IMR-90 (cell line): ENCODE measurements at regions not wholly inside any gene's neighbourhood (a gene's known extent, or its start where the extent isn't known, plus 50 kb on each side); places are given as distances from the start of the nearest gene placed in this dataset.

Source experiments
- BHLHE40 ChIP-seq: fragments of 150-350 bp; IDR thresholded peaks from 2 replicates; pipeline ENCODE4 v1.6.1; 2016; ENCODE audit warnings: mild to moderate bottlenecking, low read depth, low read length
- CHD1 ChIP-seq: IDR thresholded peaks from 2 replicates; pipeline ENCODE4 v1.6.1; 2012; ENCODE audit warnings: low read depth, low read length, improper control_type of control experiment
- CTCF ChIP-seq: conservative IDR thresholded peaks from 2 replicates; pipeline ENCODE4 v1.5.1; 2012; ENCODE audit warnings: mild to moderate bottlenecking, low read depth, low read length, improper control_type of control experiment
- ELK1 ChIP-seq: fragments of 150-350 bp; IDR thresholded peaks from 2 replicates; pipeline ENCODE4 v1.6.1; 2016; ENCODE audit warnings: low read depth, mild to moderate bottlenecking, low read length, moderate library complexity, borderline replicate concordance
- MAFK ChIP-seq: IDR thresholded peaks from 2 replicates; pipeline ENCODE4 v1.6.1; 2012; ENCODE audit warnings: low read depth, low read length, improper control_type of control experiment
- MXI1 ChIP-seq: IDR thresholded peaks from 2 replicates; pipeline ENCODE4 v1.6.1; 2012; ENCODE audit warnings: low read depth, mild to moderate bottlenecking, low read length, moderate library complexity, borderline replicate concordance
- NFE2L2 ChIP-seq: fragments of 150-350 bp; IDR thresholded peaks from 2 replicates; pipeline ENCODE4 v1.6.1; 2016; ENCODE audit warnings: low read depth, mild to moderate bottlenecking, low read length
- POLR2A ChIP-seq: IDR thresholded peaks from 2 replicates; pipeline ENCODE4 v1.6.1; 2012; ENCODE audit warnings: mild to moderate bottlenecking, low read depth, low read length
- RAD21 ChIP-seq: IDR thresholded peaks from 2 replicates; pipeline ENCODE4 v1.6.1; 2012; ENCODE audit warnings: low read length, improper control_type of control experiment
- RCOR1 ChIP-seq: IDR thresholded peaks from 2 replicates; pipeline ENCODE4 v1.6.1; 2012; ENCODE audit warnings: mild to moderate bottlenecking, low read length, improper control_type of control experiment; ENCODE audit not compliant: insufficient replicate concordance
- SMC3 ChIP-seq: fragments of 150-350 bp; IDR thresholded peaks from 2 replicates; pipeline ENCODE4 v1.6.1; 2016; ENCODE audit warnings: low read depth, mild to moderate bottlenecking, antibody characterized with exemption, low read length, moderate library complexity

DNA sequence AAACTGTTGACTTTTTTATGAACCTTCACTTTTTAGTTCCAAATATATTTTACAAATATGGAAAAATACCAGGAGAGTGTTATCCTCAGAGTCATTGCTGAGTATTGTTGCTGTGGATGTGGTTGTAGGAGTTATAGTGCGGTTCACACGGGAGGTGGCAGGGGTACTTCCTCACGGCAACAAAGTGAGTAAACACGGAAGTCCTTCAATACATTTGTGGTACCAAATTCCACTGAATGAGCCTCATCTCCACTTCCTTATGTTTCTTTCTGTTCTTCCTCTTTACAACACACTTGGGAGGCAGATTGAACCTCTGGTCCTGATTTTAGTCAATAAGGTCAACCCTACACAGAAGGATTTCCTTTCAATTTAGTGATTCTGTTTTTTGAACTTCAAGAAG lies 371.8 kb downstream of the BTBD3 start:
- TF ChIP-seq POLR2A, result no peak
- TF ChIP-seq RAD21, result no peak
- TF ChIP-seq SMC3, result no peak
- no peak for TF ChIP-seq CHD1
- TF ChIP-seq MXI1, result no peak
- TF ChIP-seq ELK1, result no peak
- no peak for TF ChIP-seq CTCF
- TF ChIP-seq NFE2L2, result no peak
- no peak for TF ChIP-seq MAFK
- no peak for TF ChIP-seq BHLHE40
- TF ChIP-seq RCOR1, result no peak
